Esophagus squamous epithelium (tissue), 4 donors: ENCODE measurements at regions not wholly inside any gene's neighbourhood (a gene's known extent, or its start where the extent isn't known, plus 50 kb on each side); places are given as distances from the start of the nearest gene placed in this dataset.

Experiments
- CTCF ChIP-seq, 6 experiments: fragments of 450-650 bp in 4 of 6; fragments of 200-600 bp in 2 of 6; sonication (generic) in 2 of 6; IDR thresholded peaks; one replicate each; pipeline ENCODE4 v1.5.1; 2016 to 2019; ENCODE audit warnings: antibody characterized with exemption in 6 of 6, mild to moderate bottlenecking in 4 of 6, moderate library complexity in 4 of 6
- POLR2A ChIP-seq, 4 donors: fragments of 450-650 bp; IDR thresholded peaks; one replicate each; pipeline ENCODE4 v1.6.1; 2017; ENCODE audit warnings: antibody characterized with exemption in 4 of 4, mild to moderate bottlenecking in 4 of 4, moderate library complexity in 3 of 4

- TF ChIP-seq CTCF (IDR thresholded peaks at IDR 0.05), result no peak
- no peak for TF ChIP-seq POLR2A (IDR thresholded peaks at IDR 0.05)
Observed at GRCh38 chr2:234673961-234674759, 177.3 kb upstream of the ARL4C start.
